HCT116 (cell line): ENCODE measurements at regions not wholly inside any gene's neighbourhood (a gene's known extent, or its start where the extent isn't known, plus 50 kb on each side); places are given as distances from the start of the nearest gene placed in this dataset.

Experiments used
- ATAC-seq: fragments of 200-7000 bp; cut with Tn5 transposase; 2 replicates; pipeline ENCODE4 v1.9.1; 2020; ENCODE audit warnings: mild to moderate bottlenecking, moderate library complexity
- BruUV-seq: library from RNA; stranded (reverse); fragments of 400-500 nt; replicated peaks from 2 replicates; lab custom pipeline; 2021; lab: Mats Ljungman, UMichigan
- CTCF ChIA-PET: fragments of 300-600 bp; sonication (Branson Sonifier 250); formaldehyde crosslinking; loops from one replicate; lab custom pipeline; 2021; ENCODE audit warnings: antibody characterized with exemption; lab: Charles Lee
- POLR2A ChIA-PET: fragments of 300-600, 350-600 bp; sonication (Branson Sonifier 250); formaldehyde crosslinking; loops from one replicate; lab custom pipeline; 2021; ENCODE audit warnings: antibody characterized with exemption; lab: Charles Lee
- RAD21 ChIA-PET, 2 experiments: fragments of 300-600 bp; sonication (Branson Sonifier 250); formaldehyde crosslinking; loops; one replicate each; lab custom pipeline; 2023; ENCODE audit warnings: low total read pairs in 2 of 2; ENCODE audit not compliant: uncharacterized antibody in 2 of 2, unreplicated experiment in 2 of 2, low non-redundant PET in 1 of 2; lab: Charles Lee
- DNase-seq: peaks from one replicate; pipeline ENCODE4 v3.0.0-alpha.2; 2010; ENCODE audit warnings: low read depth, low spot score
- H2AFZ ChIP-seq: fragments of 200-600 bp; shearing (Covaris generic), sonication (generic); 2 replicates; pipeline ENCODE4 v1.6.1; 2017; ENCODE audit warnings: low read depth, mixed run types, mixed read lengths, antibody characterized with exemption, low read length; ENCODE audit not compliant: poor library complexity, severe bottlenecking
- H3K27ac ChIP-seq: 2 replicates; pipeline ENCODE4 v1.5.1; 2012; ENCODE audit warnings: low read depth, low read length
- H3K27me3 ChIP-seq: fragments of 200-600 bp; sonication (generic); 2 replicates; pipeline ENCODE4 v1.6.1; 2016; ENCODE audit warnings: mixed run types, low read length, mixed read lengths; ENCODE audit not compliant: insufficient read depth
- H3K36me3 ChIP-seq, 2 experiments: fragments of 200-500 bp in 1 of 2; fragments of 200-600 bp in 1 of 2; sonication (Bioruptor generic) in 1 of 2; sonication (generic) in 1 of 2; 2 replicates each; pipeline versions ENCODE4 v1.5.1 to v1.6.1; 2014 to 2016; ENCODE audit warnings: low read length in 2 of 2, inconsistent platforms in 1 of 2, mixed read lengths in 1 of 2, mixed run types in 1 of 2; ENCODE audit not compliant: insufficient read depth in 2 of 2, control insufficient read depth in 1 of 2
- H3K4me1 ChIP-seq, 2 experiments: fragments of 200-600 bp in 1 of 2; sonication (generic) in 1 of 2; 2 replicates each; pipeline versions ENCODE4 v1.5.1 to v1.6.1; 2012 to 2017; ENCODE audit warnings: low read length in 2 of 2, inconsistent platforms in 1 of 2, mild to moderate bottlenecking in 1 of 2, mixed read lengths in 1 of 2, mixed run types in 1 of 2, moderate library complexity in 1 of 2; ENCODE audit not compliant: insufficient read depth in 2 of 2, control insufficient read depth in 1 of 2
- H3K4me2 ChIP-seq: fragments of 200-600 bp; sonication (generic); 2 replicates; pipeline ENCODE4 v1.6.1; 2017; ENCODE audit warnings: mixed run types, low read length, mixed read lengths
- H3K4me3 ChIP-seq, 2 experiments: fragments of 200-600 bp in 1 of 2; sonication (generic) in 1 of 2; replicated peaks in 1 of 2; 2 replicates each; pipeline ENCODE4 v1.5.1; 2011 to 2016; ENCODE audit warnings: low read length in 2 of 2, control low read depth in 1 of 2, low read depth in 1 of 2, mild to moderate bottlenecking in 1 of 2, mixed read lengths in 1 of 2, mixed run types in 1 of 2
- H3K79me2 ChIP-seq: fragments of 200-600 bp; sonication (generic); 2 replicates; pipeline ENCODE4 v1.6.1; 2017; ENCODE audit warnings: mild to moderate bottlenecking, mixed run types, low read length, moderate library complexity, mixed read lengths; ENCODE audit not compliant: insufficient read depth
- H3K9ac ChIP-seq: fragments of 200-600 bp; sonication (generic); 2 replicates; pipeline ENCODE4 v1.6.1; 2016; ENCODE audit warnings: low read length, mixed read lengths
- H3K9me2 ChIP-seq: fragments of 200-600 bp; sonication (generic), shearing (Covaris generic); 2 replicates; pipeline ENCODE4 v1.6.1; 2017; ENCODE audit warnings: mixed run types, mild to moderate bottlenecking, moderate library complexity; ENCODE audit not compliant: insufficient read depth
- H3K9me3 ChIP-seq, 2 experiments: fragments of 200-500 bp in 1 of 2; fragments of 200-600 bp in 1 of 2; sonication (Bioruptor generic) in 1 of 2; sonication (generic) in 1 of 2; 2 replicates each; pipeline ENCODE4 v1.6.1; 2014 to 2017; ENCODE audit warnings: low read length in 2 of 2, mixed read lengths in 2 of 2, inconsistent platforms in 1 of 2, low read depth in 1 of 2, mild to moderate bottlenecking in 1 of 2, mixed run types in 1 of 2, moderate library complexity in 1 of 2; ENCODE audit not compliant: control insufficient read depth in 1 of 2, insufficient read depth in 1 of 2
- H4K20me1 ChIP-seq: fragments of 200-600 bp; sonication (generic), shearing (Covaris generic); 2 replicates; pipeline ENCODE4 v1.6.1; 2017; ENCODE audit warnings: mixed run types, mild to moderate bottlenecking, moderate library complexity; ENCODE audit not compliant: insufficient read depth
- ATF3 ChIP-seq: IDR thresholded peaks from 2 replicates; pipeline ENCODE4 v1.6.1; 2012
- CBX3 ChIP-seq: IDR thresholded peaks from 2 replicates; pipeline ENCODE4 v1.6.1; 2012; ENCODE audit warnings: low read depth
- CEBPB ChIP-seq: IDR thresholded peaks from 2 replicates; pipeline ENCODE4 v1.6.1; 2012; ENCODE audit warnings: low read depth
- EGR1 ChIP-seq: IDR thresholded peaks from 2 replicates; pipeline ENCODE4 v1.6.1; 2012; ENCODE audit warnings: low read depth
- EZH2 ChIP-seq: fragments of 200-600 bp; sonication (generic); IDR thresholded peaks from 2 replicates; pipeline ENCODE4 v1.6.1; 2017; ENCODE audit warnings: antibody characterized with exemption, mixed run types
- EZH2phosphoT487 ChIP-seq: fragments of 200-600 bp; IDR thresholded peaks from 2 replicates; pipeline ENCODE4 v1.6.1; 2018; ENCODE audit warnings: antibody characterized with exemption, borderline replicate concordance
- FOSL1 ChIP-seq: IDR thresholded peaks from 2 replicates; pipeline ENCODE4 v1.6.1; 2012; ENCODE audit warnings: low read depth
- JUND ChIP-seq: IDR thresholded peaks from 2 replicates; pipeline ENCODE4 v1.6.1; 2012
- MAX ChIP-seq: IDR thresholded peaks from 2 replicates; pipeline ENCODE4 v1.6.1; 2012
- POLR2A ChIP-seq: IDR thresholded peaks from 2 replicates; pipeline ENCODE4 v1.7.0; 2011; ENCODE audit warnings: borderline replicate concordance; ENCODE audit not compliant: insufficient read depth, insufficient read length; ENCODE audit errors: extremely low read depth
- POLR2AphosphoS5 ChIP-seq: IDR thresholded peaks from 2 replicates; pipeline ENCODE4 v1.6.1; 2011; ENCODE audit warnings: mild to moderate bottlenecking, low read depth, low read length, moderate library complexity
- RAD21 ChIP-seq: IDR thresholded peaks from 2 replicates; pipeline ENCODE4 v1.6.1; 2012; ENCODE audit warnings: low read depth, mild to moderate bottlenecking
- REST ChIP-seq: IDR thresholded peaks from 2 replicates; pipeline ENCODE4 v1.6.1; 2012; ENCODE audit warnings: low read depth
- SIN3A ChIP-seq: IDR thresholded peaks from 2 replicates; pipeline ENCODE4 v1.6.1; 2012; ENCODE audit warnings: low read depth
- SRF ChIP-seq: IDR thresholded peaks from 2 replicates; pipeline ENCODE4 v1.6.1; 2012; ENCODE audit warnings: low read depth
- TCF7L2 ChIP-seq: IDR thresholded peaks from 2 replicates; pipeline ENCODE4 v1.7.0; 2011; ENCODE audit warnings: borderline replicate concordance, inconsistent platforms; ENCODE audit not compliant: insufficient read depth, insufficient read length; ENCODE audit errors: extremely low read depth
- YY1 ChIP-seq: IDR thresholded peaks from 2 replicates; pipeline ENCODE4 v1.6.1; 2011; ENCODE audit warnings: low read length, low read depth, moderate library complexity, mild to moderate bottlenecking; ENCODE audit not compliant: insufficient replicate concordance; ENCODE audit errors: extremely low read depth
- ZBTB33 ChIP-seq: IDR thresholded peaks from 2 replicates; pipeline ENCODE4 v1.6.1; 2011; ENCODE audit warnings: mild to moderate bottlenecking, low read length, moderate library complexity; ENCODE audit not compliant: insufficient replicate concordance; ENCODE audit errors: extremely low read depth
- ZFX ChIP-seq: fragments of 450-650 bp; IDR thresholded peaks from 2 replicates; pipeline ENCODE4 v1.6.1; 2017
- ZNF274 ChIP-seq: fragments of 200-500 bp; sonication (Bioruptor generic); IDR thresholded peaks from 2 replicates; pipeline ENCODE4 v1.6.1; 2014; ENCODE audit warnings: mild to moderate bottlenecking, low read depth, low read length, inconsistent platforms
- intact Hi-C: fragments of 100-400 bp; cut with micrococcal nuclease; formaldehyde crosslinking; loops from 2 replicates; pipeline ENCODE4 v1.10.0; 2022

- TF ChIP-seq ZBTB33 (no peak), RAD21 (no peak), EZH2phosphoT487 (no peak)
- TF ChIP-seq, all 23 proteins: peak for 0
These were observed 66.1 kb upstream of the SOD3 start (continued) for GRCh38 chr4:24729119-24729730.

- POLR2A ChIA-PET: no interaction called here
- RAD21 ChIA-PET: no interaction called here
- Histone ChIP-seq H3K27me3 (peaks cover 3% of the 10 kb centered on the region), H3K36me3 (no peaks in the 10 kb centered on the region), H3K9me3 (no peaks in the 10 kb centered on the region), H2AFZ (no peak overlapping the region), H3K4me1 (no peaks in the 10 kb centered on the region), H4K20me1 (no peaks in the 10 kb centered on the region), H3K9me2 (no peaks in the 10 kb centered on the region), H3K27ac (no peak overlapping the region), H3K9ac (no peak overlapping the region), H3K4me3 (no peak overlapping the region), H3K79me2 (no peaks in the 10 kb centered on the region), H3K4me2 (no peak overlapping the region)
- DNase-seq (no peak), ATAC-seq (no peak)
- no TSS peak for BruUV-seq
- intact Hi-C loops: no loop called here
- CTCF ChIA-PET: no interaction called here
- no peak for TF ChIP-seq EZH2
- TF ChIP-seq JUND: no peak
- TF ChIP-seq CEBPB: no peak
- no peak for TF ChIP-seq POLR2A
- no peak for TF ChIP-seq EGR1
- no peak for TF ChIP-seq TCF7L2
- no peak for TF ChIP-seq MAX
- TF ChIP-seq CBX3: no peak
- no peak for TF ChIP-seq ZNF274
- no peak for TF ChIP-seq RAD21
- no peak for TF ChIP-seq YY1
- TF ChIP-seq REST: no peak
- no peak for TF ChIP-seq SRF
- no peak for TF ChIP-seq ZFX
- TF ChIP-seq ATF3: no peak
- no peak for TF ChIP-seq FOSL1
- TF ChIP-seq POLR2AphosphoS5: no peak
- TF ChIP-seq SIN3A: no peak
- TF ChIP-seq EZH2phosphoT487: no peak
These were observed 64.9 kb upstream of the SOD3 start for GRCh38 chr4:24730256-24731001.
